NT2/D1 (cell line): ENCODE measurements at regions not wholly inside any gene's neighbourhood (a gene's known extent, or its start where the extent isn't known, plus 50 kb on each side); places are given as distances from the start of the nearest gene placed in this dataset.

Source experiments
- DNase-seq: peaks from one replicate; pipeline ENCODE4 v3.0.0-alpha.2; 2011; ENCODE audit warnings: low read depth, low spot score
- H3K27me3 ChIP-seq: 2 replicates; pipeline ENCODE4 v1.6.0; 2011; ENCODE audit warnings: mild to moderate bottlenecking; ENCODE audit not compliant: insufficient read length, insufficient read depth
- H3K36me3 ChIP-seq: 2 replicates; pipeline ENCODE4 v1.6.1; 2011; ENCODE audit warnings: mild to moderate bottlenecking, low read length, mixed read lengths; ENCODE audit not compliant: insufficient read depth, insufficient read length
- H3K4me1 ChIP-seq: 2 replicates; pipeline ENCODE4 v1.5.1; 2011; ENCODE audit not compliant: insufficient read depth, insufficient read length
- H3K4me3 ChIP-seq: 2 replicates; pipeline ENCODE4 v1.5.1; 2011; ENCODE audit warnings: low read depth; ENCODE audit not compliant: insufficient read length
- H3K9ac ChIP-seq: 2 replicates; pipeline ENCODE4 v1.6.0; 2011; ENCODE audit warnings: low read depth; ENCODE audit not compliant: insufficient read length
- H3K9me3 ChIP-seq: 2 replicates; pipeline ENCODE4 v1.5.1; 2011; ENCODE audit warnings: mild to moderate bottlenecking, low read length; ENCODE audit not compliant: insufficient read depth
- SUZ12 ChIP-seq: IDR thresholded peaks from 2 replicates; pipeline ENCODE4 v1.6.1; 2011; ENCODE audit not compliant: insufficient read length, insufficient read depth; ENCODE audit errors: extremely low read depth
- YY1 ChIP-seq: IDR thresholded peaks from 2 replicates; pipeline ENCODE4 v1.6.1; 2011; ENCODE audit not compliant: insufficient read length, insufficient read depth
- ZNF274 ChIP-seq: IDR thresholded peaks from 2 replicates; pipeline ENCODE4 v1.6.1; 2011; ENCODE audit warnings: mild to moderate bottlenecking, low read depth, low read length

- H3K9me3 ChIP-seq, result no peaks in the 10 kb centered on the region
- no peak for DNase-seq
- H3K27me3 ChIP-seq, result no peaks in the 10 kb centered on the region
- H3K36me3 ChIP-seq, result no peaks in the 10 kb centered on the region
- H3K4me1 ChIP-seq, result peaks cover 11% of the 10 kb centered on the region
- H3K9ac ChIP-seq, result no peak overlapping the region
- H3K4me3 ChIP-seq, result no peak overlapping the region
- TF ChIP-seq ZNF274 (no peak), SUZ12 (no peak), YY1 (no peak)
Observed at GRCh38 chr22:48513929-48514328, 1313.7 kb downstream of the BRD1 start.

DNA sequence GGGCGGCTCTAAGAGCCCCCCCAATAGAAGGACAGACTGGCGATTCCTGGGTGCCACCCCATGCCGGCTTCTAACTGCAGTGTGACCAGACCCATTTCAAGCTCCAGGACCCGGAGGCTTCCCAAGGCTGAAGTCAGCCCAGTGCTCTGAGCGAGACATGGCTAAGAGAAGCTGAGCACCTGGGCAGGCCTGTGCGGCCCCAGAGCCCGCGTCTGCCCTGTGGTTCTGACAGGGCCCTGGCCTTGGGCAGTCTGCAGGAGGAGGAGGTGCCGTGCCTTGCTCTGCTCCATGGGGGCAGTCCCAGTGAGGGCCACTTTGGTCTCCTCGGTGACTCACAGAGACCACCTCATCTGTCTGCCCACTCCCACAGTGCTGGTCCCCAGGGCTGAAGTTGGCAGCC lies 1314.2 kb downstream of the BRD1 start:
- Histone ChIP-seq H3K9me3 (no peaks in the 10 kb centered on the region), H3K4me3 (no peak overlapping the region), H3K27me3 (no peaks in the 10 kb centered on the region), H3K9ac (no peak overlapping the region), H3K36me3 (no peaks in the 10 kb centered on the region), H3K4me1 (peaks cover 11% of the 10 kb centered on the region)
- DNase-seq, result no peak
- no peak for TF ChIP-seq YY1
- TF ChIP-seq ZNF274, result no peak
- no peak for TF ChIP-seq SUZ12

- Histone ChIP-seq H3K4me3 (no peak overlapping the region), H3K4me1 (peaks cover 9% of the 10 kb centered on the region), H3K9me3 (no peaks in the 10 kb centered on the region), H3K36me3 (peaks cover under 1% of the 10 kb centered on the region), H3K27me3 (no peaks in the 10 kb centered on the region), H3K9ac (no peak overlapping the region)
- TF ChIP-seq YY1 (no peak), ZNF274 (no peak), SUZ12 (no peak)
- no peak for DNase-seq
Observed at GRCh38 chr22:48511781-48512327, 1315.8 kb downstream of the BRD1 start.

- H3K9ac ChIP-seq, result no peak overlapping the region
Observed at GRCh38 chr22:48511211-48511610, 1316.5 kb downstream of the BRD1 start.

GRCh38 chr22:48510599-48510998 lies 1317.1 kb downstream of the BRD1 start:
- Histone ChIP-seq H3K36me3 (peaks cover 6% of the 10 kb centered on the region), H3K4me1 (peaks cover 6% of the 10 kb centered on the region), H3K9ac (no peak overlapping the region), H3K27me3 (no peaks in the 10 kb centered on the region), H3K9me3 (no peaks in the 10 kb centered on the region), H3K4me3 (no peak overlapping the region)
- peak; percentile 52 for DNase-seq
- TF ChIP-seq YY1 (no peak), SUZ12 (no peak), ZNF274 (no peak)

More at GRCh38 chr22:48511211-48511610, 1316.5 kb downstream of the BRD1 start:
- TF ChIP-seq SUZ12 (no peak), ZNF274 (no peak), YY1 (no peak)
- Histone ChIP-seq H3K4me1 (peaks cover 6% of the 10 kb centered on the region), H3K36me3 (peaks cover 6% of the 10 kb centered on the region), H3K4me3 (no peak overlapping the region), H3K27me3 (no peaks in the 10 kb centered on the region), H3K9me3 (no peaks in the 10 kb centered on the region)
- DNase-seq, result no peak

- Histone ChIP-seq H3K36me3 (peaks cover 6% of the 10 kb centered on the region), H3K4me3 (no peak overlapping the region), H3K9ac (no peak overlapping the region), H3K9me3 (no peaks in the 10 kb centered on the region), H3K4me1 (peaks cover 6% of the 10 kb centered on the region), H3K27me3 (no peaks in the 10 kb centered on the region)
- DNase-seq, result no peak
- TF ChIP-seq SUZ12 (no peak), ZNF274 (no peak), YY1 (no peak)
Observed at GRCh38 chr22:48507595-48508350, 1319.9 kb downstream of the BRD1 start.

GRCh38 chr22:48507171-48507570 lies 1320.5 kb downstream of the BRD1 start:
- Histone ChIP-seq H3K9me3 (no peaks in the 10 kb centered on the region), H3K9ac (no peak overlapping the region), H3K36me3 (peaks cover 6% of the 10 kb centered on the region), H3K4me3 (no peak overlapping the region), H3K27me3 (no peaks in the 10 kb centered on the region), H3K4me1 (peaks cover 6% of the 10 kb centered on the region)
- no peak for DNase-seq
- TF ChIP-seq YY1 (no peak), SUZ12 (no peak)
